ENCODE measurements at regions not wholly inside any gene's neighbourhood (a gene's known extent, or its start where the extent isn't known, plus 50 kb on each side); places are given as distances from the start of the nearest gene placed in this dataset.

GRCh38 chr5:85896514-85896913 is 721.2 kb upstream of the COX7C start:
- TF ChIP-seq, protein P1, sequence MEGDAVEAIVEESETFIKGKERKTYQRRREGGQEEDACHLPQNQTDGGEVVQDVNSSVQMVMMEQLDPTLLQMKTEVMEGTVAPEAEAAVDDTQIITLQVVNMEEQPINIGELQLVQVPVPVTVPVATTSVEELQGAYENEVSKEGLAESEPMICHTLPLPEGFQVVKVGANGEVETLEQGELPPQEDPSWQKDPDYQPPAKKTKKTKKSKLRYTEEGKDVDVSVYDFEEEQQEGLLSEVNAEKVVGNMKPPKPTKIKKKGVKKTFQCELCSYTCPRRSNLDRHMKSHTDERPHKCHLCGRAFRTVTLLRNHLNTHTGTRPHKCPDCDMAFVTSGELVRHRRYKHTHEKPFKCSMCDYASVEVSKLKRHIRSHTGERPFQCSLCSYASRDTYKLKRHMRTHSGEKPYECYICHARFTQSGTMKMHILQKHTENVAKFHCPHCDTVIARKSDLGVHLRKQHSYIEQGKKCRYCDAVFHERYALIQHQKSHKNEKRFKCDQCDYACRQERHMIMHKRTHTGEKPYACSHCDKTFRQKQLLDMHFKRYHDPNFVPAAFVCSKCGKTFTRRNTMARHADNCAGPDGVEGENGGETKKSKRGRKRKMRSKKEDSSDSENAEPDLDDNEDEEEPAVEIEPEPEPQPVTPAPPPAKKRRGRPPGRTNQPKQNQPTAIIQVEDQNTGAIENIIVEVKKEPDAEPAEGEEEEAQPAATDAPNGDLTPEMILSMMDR (IDR thresholded peaks at IDR 0.05) = no peak
- no peak for TF ChIP-seq POLR2A (IDR thresholded peaks at IDR 0.05)
